ENCODE measurements at regions not wholly inside any gene's neighbourhood (a gene's known extent, or its start where the extent isn't known, plus 50 kb on each side); places are given as distances from the start of the nearest gene placed in this dataset.

- no peak for DNase-seq (ENCODE audit: low read depth, low spot score)
These were observed 170.5 kb upstream of the MEOX2 start for GRCh38 chr7:15857026-15857425.

- DNase-seq (ENCODE audit: low read depth, low spot score): no peak
These were observed 169.8 kb upstream of the MEOX2 start for GRCh38 chr7:15856311-15856710.

- DNase-seq (ENCODE audit: low read depth, low spot score): peak; percentile 18
These were observed 169.1 kb upstream of the MEOX2 start for GRCh38 chr7:15855525-15856109.

- DNase-seq (ENCODE audit: low read depth, low spot score): no peak
These were observed 168.5 kb upstream of the MEOX2 start for GRCh38 chr7:15854841-15855524.

GRCh38 chr7:15853832-15854470 lies 167.5 kb upstream of the MEOX2 start:
- DNase-seq (ENCODE audit: low read depth, low spot score): no peak

- DNase-seq (ENCODE audit: low read depth, low spot score): no peak
These were observed 164.7 kb upstream of the MEOX2 start for GRCh38 chr7:15851201-15851600.

- DNase-seq (ENCODE audit: low read depth, low spot score): no peak
These were observed 162.4 kb upstream of the MEOX2 start for GRCh38 chr7:15848901-15849300.

GRCh38 chr7:15848362-15848761 lies 161.9 kb upstream of the MEOX2 start:
- no peak for DNase-seq (ENCODE audit: low read depth, low spot score)

GRCh38 chr7:15845868-15846267 lies 159.4 kb upstream of the MEOX2 start:
- no peak for DNase-seq (ENCODE audit: low read depth, low spot score)

- no peak for DNase-seq (ENCODE audit: low read depth, low spot score)
These were observed 159.0 kb upstream of the MEOX2 start for GRCh38 chr7:15845461-15845860.

- peak; percentile 85 for DNase-seq (ENCODE audit: low read depth, low spot score)
These were observed 153.1 kb upstream of the MEOX2 start for GRCh38 chr7:15839416-15840100.

GRCh38 chr7:15838265-15838664 lies 151.8 kb upstream of the MEOX2 start:
- DNase-seq (ENCODE audit: low read depth, low spot score): no peak

- DNase-seq (ENCODE audit: low read depth, low spot score): no peak
These were observed 150.9 kb upstream of the MEOX2 start for GRCh38 chr7:15837306-15837950.

GRCh38 chr7:15836651-15837050 lies 150.2 kb upstream of the MEOX2 start:
- DNase-seq (ENCODE audit: low read depth, low spot score): no peak

- DNase-seq (ENCODE audit: low read depth, low spot score): no peak
These were observed 149.6 kb upstream of the MEOX2 start for GRCh38 chr7:15836041-15836440.

- DNase-seq (ENCODE audit: low read depth, low spot score): no peak
These were observed 148.0 kb upstream of the MEOX2 start for GRCh38 chr7:15834446-15834845.

GRCh38 chr7:15832996-15833395 lies 146.5 kb upstream of the MEOX2 start:
- DNase-seq (ENCODE audit: low read depth, low spot score): no peak

- DNase-seq (ENCODE audit: low read depth, low spot score): no peak
These were observed 145.1 kb upstream of the MEOX2 start for GRCh38 chr7:15831606-15832005.

GRCh38 chr7:15829691-15830090 lies 143.2 kb upstream of the MEOX2 start:
- DNase-seq (ENCODE audit: low read depth, low spot score): no peak

- no peak for DNase-seq (ENCODE audit: low read depth, low spot score)
These were observed 142.4 kb upstream of the MEOX2 start for GRCh38 chr7:15828881-15829280.

GRCh38 chr7:15821484-15822427 lies 135.3 kb upstream of the MEOX2 start:
- DNase-seq (ENCODE audit: low read depth, low spot score): no peak
